Progenitor cell of endocrine pancreas (in vitro differentiated cells): ENCODE measurements at regions not wholly inside any gene's neighbourhood (a gene's known extent, or its start where the extent isn't known, plus 50 kb on each side); places are given as distances from the start of the nearest gene placed in this dataset.

ENCODE experiments used
- DNase-seq: peaks from one replicate; pipeline ENCODE4 v3.0.0; 2021; ENCODE audit warnings: low spot score; ENCODE audit not compliant: unreplicated experiment
- H3K27ac Mint-ChIP-seq: 2 replicates; pipeline ENCODE4 v1.8.0; 2021; ENCODE audit warnings: mild to moderate bottlenecking, moderate library complexity, mixed read lengths
- H3K27me3 Mint-ChIP-seq: 2 replicates; pipeline ENCODE4 v1.8.0; 2021; ENCODE audit warnings: mixed read lengths
- H3K36me3 Mint-ChIP-seq: 2 replicates; pipeline ENCODE4 v1.8.0; 2022; ENCODE audit warnings: mixed read lengths; ENCODE audit not compliant: insufficient read depth
- H3K4me1 Mint-ChIP-seq: 2 replicates; pipeline ENCODE4 v1.8.0; 2021; ENCODE audit warnings: low read depth, mixed read lengths
- H3K4me3 Mint-ChIP-seq: 2 replicates; pipeline ENCODE4 v1.8.0; 2021; ENCODE audit warnings: low read depth, mild to moderate bottlenecking, moderate library complexity, mixed read lengths
- H3K9me3 Mint-ChIP-seq: 2 replicates; pipeline ENCODE4 v1.8.0; 2021; ENCODE audit warnings: low read depth, mixed read lengths
- CTCF ChIP-seq: fragments of 200-600 bp; sonication (generic); IDR thresholded peaks from one replicate; pipeline ENCODE4 v1.5.0; 2021; ENCODE audit warnings: antibody characterized with exemption, mild to moderate bottlenecking; ENCODE audit not compliant: unreplicated experiment

- Mint-ChIP-seq H3K27me3 (peaks cover 14% of the 10 kb centered on the region), H3K4me3 (no peak overlapping the region), H3K36me3 (no peaks in the 10 kb centered on the region), H3K9me3 (no peaks in the 10 kb centered on the region), H3K27ac (no peak overlapping the region), H3K4me1 (peaks cover 5% of the 10 kb centered on the region)
- DNase-seq, result no peak
- no peak for TF ChIP-seq CTCF
Observed at GRCh38 chr4:24279911-24280375, 304.4 kb downstream of the DHX15 start.

DNA sequence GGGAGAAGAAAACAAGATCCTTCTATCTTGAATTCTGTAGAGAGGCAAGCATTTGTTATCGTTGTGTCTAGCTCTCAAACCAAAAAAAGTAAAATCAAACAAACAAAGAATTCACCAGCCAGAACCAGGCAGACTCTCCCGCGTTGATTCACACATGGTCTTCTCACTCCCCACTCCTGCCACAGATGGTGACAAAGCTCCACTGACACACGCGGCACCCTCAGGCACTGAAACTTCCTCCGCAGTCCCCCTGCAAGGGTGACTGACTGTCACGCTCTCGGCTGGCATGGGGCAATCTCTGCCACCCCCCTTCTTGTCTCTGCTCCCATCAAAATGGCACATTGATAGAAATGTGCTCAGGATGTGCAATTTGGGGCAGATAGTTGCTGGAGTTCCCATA lies 304.9 kb downstream of the DHX15 start:
- H3K27me3 Mint-ChIP-seq, result peaks cover 14% of the 10 kb centered on the region
- peaks cover 5% of the 10 kb centered on the region for H3K4me1 Mint-ChIP-seq
- no peak for TF ChIP-seq CTCF
- H3K36me3 Mint-ChIP-seq, result no peaks in the 10 kb centered on the region
- no peak overlapping the region for H3K4me3 Mint-ChIP-seq
- no peak overlapping the region for H3K27ac Mint-ChIP-seq
- no peak for DNase-seq
- H3K9me3 Mint-ChIP-seq, result no peaks in the 10 kb centered on the region

- Mint-ChIP-seq H3K27ac (no peak overlapping the region), H3K4me1 (peaks cover 5% of the 10 kb centered on the region)
Observed at GRCh38 chr4:24278693-24279092, 305.7 kb downstream of the DHX15 start.

GRCh38 chr4:24274381-24274941 lies 309.9 kb downstream of the DHX15 start:
- TF ChIP-seq CTCF, result no peak

More at GRCh38 chr4:24278693-24279092, 305.7 kb downstream of the DHX15 start:
- Mint-ChIP-seq H3K9me3 (no peaks in the 10 kb centered on the region), H3K27me3 (peaks cover 14% of the 10 kb centered on the region), H3K36me3 (no peaks in the 10 kb centered on the region), H3K4me3 (no peak overlapping the region)
- no peak for DNase-seq
- no peak for TF ChIP-seq CTCF

DNA sequence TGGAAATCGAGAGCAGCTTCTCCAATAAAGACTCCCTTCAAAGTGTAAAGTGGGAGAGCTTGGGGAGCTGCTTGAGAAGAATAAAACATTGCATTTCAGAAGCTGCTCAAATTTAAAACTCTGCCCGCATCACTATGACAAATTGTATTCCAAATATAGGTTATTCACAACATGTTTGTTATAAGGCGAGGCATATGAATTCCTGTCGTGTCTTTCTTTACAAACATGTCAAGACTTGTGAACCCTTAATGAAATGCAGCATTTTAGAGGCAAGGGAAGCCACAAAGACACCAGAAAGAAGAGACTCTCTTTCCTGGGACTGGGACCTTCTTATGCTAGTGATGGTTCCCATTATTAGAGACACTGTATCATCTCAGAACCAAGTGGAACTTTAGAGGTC lies 311.2 kb downstream of the DHX15 start:
- Mint-ChIP-seq H3K4me1 (no peaks in the 10 kb centered on the region), H3K27me3 (no peaks in the 10 kb centered on the region), H3K36me3 (no peaks in the 10 kb centered on the region), H3K4me3 (no peak overlapping the region), H3K9me3 (no peaks in the 10 kb centered on the region), H3K27ac (no peak overlapping the region)
- DNase-seq, result no peak
- TF ChIP-seq CTCF, result no peak

More at GRCh38 chr4:24274381-24274941, 309.9 kb downstream of the DHX15 start:
- Mint-ChIP-seq H3K9me3 (no peaks in the 10 kb centered on the region), H3K4me1 (no peaks in the 10 kb centered on the region), H3K4me3 (no peak overlapping the region), H3K27me3 (peaks cover 7% of the 10 kb centered on the region), H3K36me3 (no peaks in the 10 kb centered on the region), H3K27ac (no peak overlapping the region)
- no peak for DNase-seq
